Gastrocnemius medialis (tissue), 4 donors: ENCODE measurements at regions not wholly inside any gene's neighbourhood (a gene's known extent, or its start where the extent isn't known, plus 50 kb on each side); places are given as distances from the start of the nearest gene placed in this dataset.

Experiments
- POLR2A ChIP-seq, 2 donors: fragments of 450-650 bp; IDR thresholded peaks; one replicate each; pipeline ENCODE4 v1.6.1; 2017; ENCODE audit warnings: antibody characterized with exemption in 2 of 2, mild to moderate bottlenecking in 2 of 2, moderate library complexity in 2 of 2
- TF ChIP-seq, protein P1 (sequence below), 5 experiments: fragments of 450-650 bp in 3 of 5; fragments of 200-600 bp in 2 of 5; sonication (generic) in 2 of 5; IDR thresholded peaks in 4 of 5; conservative IDR thresholded peaks in 1 of 5; 1 replicate in 4 of 5; 2 replicates in 1 of 5; pipeline ENCODE4 v1.5.1; 2016 to 2019; ENCODE audit warnings: antibody characterized with exemption in 5 of 5, mild to moderate bottlenecking in 3 of 5, moderate library complexity in 3 of 5

- no peak for TF ChIP-seq POLR2A (IDR thresholded peaks at IDR 0.05)
- TF ChIP-seq, protein P1, sequence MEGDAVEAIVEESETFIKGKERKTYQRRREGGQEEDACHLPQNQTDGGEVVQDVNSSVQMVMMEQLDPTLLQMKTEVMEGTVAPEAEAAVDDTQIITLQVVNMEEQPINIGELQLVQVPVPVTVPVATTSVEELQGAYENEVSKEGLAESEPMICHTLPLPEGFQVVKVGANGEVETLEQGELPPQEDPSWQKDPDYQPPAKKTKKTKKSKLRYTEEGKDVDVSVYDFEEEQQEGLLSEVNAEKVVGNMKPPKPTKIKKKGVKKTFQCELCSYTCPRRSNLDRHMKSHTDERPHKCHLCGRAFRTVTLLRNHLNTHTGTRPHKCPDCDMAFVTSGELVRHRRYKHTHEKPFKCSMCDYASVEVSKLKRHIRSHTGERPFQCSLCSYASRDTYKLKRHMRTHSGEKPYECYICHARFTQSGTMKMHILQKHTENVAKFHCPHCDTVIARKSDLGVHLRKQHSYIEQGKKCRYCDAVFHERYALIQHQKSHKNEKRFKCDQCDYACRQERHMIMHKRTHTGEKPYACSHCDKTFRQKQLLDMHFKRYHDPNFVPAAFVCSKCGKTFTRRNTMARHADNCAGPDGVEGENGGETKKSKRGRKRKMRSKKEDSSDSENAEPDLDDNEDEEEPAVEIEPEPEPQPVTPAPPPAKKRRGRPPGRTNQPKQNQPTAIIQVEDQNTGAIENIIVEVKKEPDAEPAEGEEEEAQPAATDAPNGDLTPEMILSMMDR (IDR thresholded peaks at IDR 0.05 in 4 of 5, conservative IDR thresholded peaks at IDR 0.05 in 1 of 5): no peak
Observed at GRCh38 chr4:59825104-59825503, 1375.0 kb upstream of the ADGRL3 start.
